ENCODE measurements at regions not wholly inside any gene's neighbourhood (a gene's known extent, or its start where the extent isn't known, plus 50 kb on each side); places are given as distances from the start of the nearest gene placed in this dataset.

GRCh38 chr15:29942548-29942947 is 120.3 kb upstream of the TJP1 start:
- no peak overlapping the region for H3K4me3 Mint-ChIP-seq (ENCODE audit: unreplicated experiment)
- no peaks in the 10 kb centered on the region for H3K27me3 Mint-ChIP-seq (ENCODE audit: unreplicated experiment)

GRCh38 chr15:29942143-29942542 is 119.9 kb upstream of the TJP1 start:
- peak; percentile 30 for DNase-seq (ENCODE audit: low spot score)
- no peaks in the 10 kb centered on the region for H3K4me1 Mint-ChIP-seq (ENCODE audit: unreplicated experiment)
- no peak overlapping the region for H3K4me3 Mint-ChIP-seq (ENCODE audit: unreplicated experiment)
- no peaks in the 10 kb centered on the region for H3K27me3 Mint-ChIP-seq (ENCODE audit: unreplicated experiment)
- TF ChIP-seq CTCF (IDR thresholded peaks at IDR 0.05; ENCODE audit: unreplicated experiment) = peak; percentile 24
- no peak overlapping the region for H3K27ac Mint-ChIP-seq (ENCODE audit: unreplicated experiment)
- no peaks in the 10 kb centered on the region for H3K36me3 Mint-ChIP-seq (ENCODE audit: low read depth, unreplicated experiment)
- no peaks in the 10 kb centered on the region for H3K9me3 Mint-ChIP-seq (ENCODE audit: unreplicated experiment)

More at GRCh38 chr15:29942548-29942947, 120.3 kb upstream of the TJP1 start:
- DNase-seq (ENCODE audit: low spot score) = no peak
- Mint-ChIP-seq H3K4me1 (ENCODE audit: unreplicated experiment) (no peaks in the 10 kb centered on the region), H3K9me3 (ENCODE audit: unreplicated experiment) (no peaks in the 10 kb centered on the region), H3K27ac (ENCODE audit: unreplicated experiment) (no peak overlapping the region), H3K36me3 (ENCODE audit: low read depth, unreplicated experiment) (no peaks in the 10 kb centered on the region)
- TF ChIP-seq CTCF (IDR thresholded peaks at IDR 0.05; ENCODE audit: unreplicated experiment) = peak; percentile 3

- Mint-ChIP-seq H3K27me3 (ENCODE audit: unreplicated experiment) (no peaks in the 10 kb centered on the region), H3K4me3 (ENCODE audit: unreplicated experiment) (no peak overlapping the region), H3K36me3 (ENCODE audit: low read depth, unreplicated experiment) (no peaks in the 10 kb centered on the region), H3K27ac (ENCODE audit: unreplicated experiment) (no peak overlapping the region), H3K9me3 (ENCODE audit: unreplicated experiment) (no peaks in the 10 kb centered on the region), H3K4me1 (ENCODE audit: unreplicated experiment) (peaks cover 17% of the 10 kb centered on the region)
- DNase-seq (ENCODE audit: low spot score) = no peak
- TF ChIP-seq CTCF (IDR thresholded peaks at IDR 0.05; ENCODE audit: unreplicated experiment) = no peak
Measured at GRCh38 chr15:29939404-29939803, 117.1 kb upstream of the TJP1 start.

GRCh38 chr15:29938361-29939335 is 116.4 kb upstream of the TJP1 start:
- Mint-ChIP-seq H3K4me3 (ENCODE audit: unreplicated experiment) (no peak overlapping the region), H3K9me3 (ENCODE audit: unreplicated experiment) (no peaks in the 10 kb centered on the region), H3K4me1 (ENCODE audit: unreplicated experiment) (peaks cover 19% of the 10 kb centered on the region), H3K36me3 (ENCODE audit: low read depth, unreplicated experiment) (no peaks in the 10 kb centered on the region), H3K27ac (ENCODE audit: unreplicated experiment) (no peak overlapping the region), H3K27me3 (ENCODE audit: unreplicated experiment) (no peaks in the 10 kb centered on the region)
- no peak for TF ChIP-seq CTCF (IDR thresholded peaks at IDR 0.05; ENCODE audit: unreplicated experiment)
- peak; percentile 34 for DNase-seq (ENCODE audit: low spot score)

GRCh38 chr15:29937956-29938355 is 115.7 kb upstream of the TJP1 start:
- Mint-ChIP-seq H3K27me3 (ENCODE audit: unreplicated experiment) (no peaks in the 10 kb centered on the region), H3K36me3 (ENCODE audit: low read depth, unreplicated experiment) (no peaks in the 10 kb centered on the region), H3K4me1 (ENCODE audit: unreplicated experiment) (peaks cover 25% of the 10 kb centered on the region), H3K27ac (ENCODE audit: unreplicated experiment) (no peak overlapping the region), H3K9me3 (ENCODE audit: unreplicated experiment) (no peaks in the 10 kb centered on the region), H3K4me3 (ENCODE audit: unreplicated experiment) (no peak overlapping the region)
- TF ChIP-seq CTCF (IDR thresholded peaks at IDR 0.05; ENCODE audit: unreplicated experiment) = no peak
- no peak for DNase-seq (ENCODE audit: low spot score)
